ENCODE measurements at regions not wholly inside any gene's neighbourhood (a gene's known extent, or its start where the extent isn't known, plus 50 kb on each side); places are given as distances from the start of the nearest gene placed in this dataset.

GRCh38 chr21:18951271-18952038, 547.9 kb upstream of the TMPRSS15 start:
- no peak for DNase-seq (ENCODE audit: low read depth in 2 of 2)

GRCh38 chr21:18954441-18954844, 550.9 kb upstream of the TMPRSS15 start:
- DNase-seq (ENCODE audit: low read depth in 2 of 2), result no peak

- no peak for DNase-seq (ENCODE audit: low read depth in 2 of 2)
Measured at GRCh38 chr21:18959817-18960216, 556.2 kb upstream of the TMPRSS15 start.

- DNase-seq (ENCODE audit: low read depth in 2 of 2), result no peak
Measured at GRCh38 chr21:18960306-18960705, 556.7 kb upstream of the TMPRSS15 start.

- DNase-seq (ENCODE audit: low read depth in 2 of 2), result no peak
Measured at GRCh38 chr21:18970416-18970815, 566.8 kb upstream of the TMPRSS15 start.

- DNase-seq (ENCODE audit: low read depth in 2 of 2), result no peak
Measured at GRCh38 chr21:18970941-18971340, 567.4 kb upstream of the TMPRSS15 start.

- DNase-seq (ENCODE audit: low read depth in 2 of 2), result no peak
Measured at GRCh38 chr21:18985584-18985983, 582.0 kb upstream of the TMPRSS15 start.

- no peak for DNase-seq (ENCODE audit: low read depth in 2 of 2)
Measured at GRCh38 chr21:18986197-18986596, 582.6 kb upstream of the TMPRSS15 start.

- DNase-seq (ENCODE audit: low read depth in 2 of 2), result no peak
Measured at GRCh38 chr21:18987520-18988026, 584.0 kb upstream of the TMPRSS15 start.

- DNase-seq (ENCODE audit: low read depth in 2 of 2), result no peak
Measured at GRCh38 chr21:18989953-18990495, 586.4 kb upstream of the TMPRSS15 start.

GRCh38 chr21:18991846-18992245, 588.3 kb upstream of the TMPRSS15 start:
- DNase-seq (ENCODE audit: low read depth in 2 of 2), result no peak

- DNase-seq (ENCODE audit: low read depth in 2 of 2), result no peak
Measured at GRCh38 chr21:19010251-19010650, 606.7 kb upstream of the TMPRSS15 start.

GRCh38 chr21:19010996-19011395, 607.4 kb upstream of the TMPRSS15 start:
- DNase-seq (ENCODE audit: low read depth in 2 of 2), result no peak

GRCh38 chr21:19011451-19011850, 607.9 kb upstream of the TMPRSS15 start:
- DNase-seq (ENCODE audit: low read depth in 2 of 2), result no peak

GRCh38 chr21:19013916-19014315, 610.3 kb upstream of the TMPRSS15 start:
- DNase-seq (ENCODE audit: low read depth in 2 of 2), result no peak

GRCh38 chr21:19018529-19018928, 614.9 kb upstream of the TMPRSS15 start:
- DNase-seq (ENCODE audit: low read depth in 2 of 2), result no peak

- DNase-seq (ENCODE audit: low read depth in 2 of 2), result no peak
Measured at GRCh38 chr21:19022978-19023377, 619.4 kb upstream of the TMPRSS15 start.

GRCh38 chr21:19026911-19027310, 623.3 kb upstream of the TMPRSS15 start:
- DNase-seq (ENCODE audit: low read depth in 2 of 2), result no peak

- no peak for DNase-seq (ENCODE audit: low read depth in 2 of 2)
Measured at GRCh38 chr21:19029816-19030215, 626.2 kb upstream of the TMPRSS15 start.

- no peak for DNase-seq (ENCODE audit: low read depth in 2 of 2)
Measured at GRCh38 chr21:19031953-19032352, 628.4 kb upstream of the TMPRSS15 start.

- DNase-seq (ENCODE audit: low read depth in 2 of 2), result no peak
Measured at GRCh38 chr21:19034041-19034440, 630.5 kb upstream of the TMPRSS15 start.

- DNase-seq (ENCODE audit: low read depth in 2 of 2), result no peak
Measured at GRCh38 chr21:19034560-19034959, 631.0 kb upstream of the TMPRSS15 start.

GRCh38 chr21:19045876-19046275, 642.3 kb upstream of the TMPRSS15 start:
- DNase-seq (ENCODE audit: low read depth in 2 of 2), result no peak
